Lung microvascular endothelial cell (primary cell): ENCODE measurements at regions not wholly inside any gene's neighbourhood (a gene's known extent, or its start where the extent isn't known, plus 50 kb on each side); places are given as distances from the start of the nearest gene placed in this dataset.

ENCODE experiments used
- DNase-seq, 2 donors: peaks; one replicate each; pipeline versions ENCODE4 v3.0.0 to v3.0.0-alpha.2; 2010; ENCODE audit warnings: low read depth in 2 of 2

GRCh38 chr12:76220980-76221379 lies 127.2 kb downstream of the BBS10 start:
- peak in 1 of 2 donors; percentile 37 for DNase-seq

GRCh38 chr12:76219806-76220205 lies 128.4 kb downstream of the BBS10 start:
- DNase-seq, result peak; percentile 27 to 37

- peak in 1 of 2 donors; percentile 16 for DNase-seq
These were observed 131.4 kb downstream of the BBS10 start for GRCh38 chr12:76216585-76217472.

- no peak for DNase-seq
These were observed 123.6 kb upstream of the NAP1L1 start for GRCh38 chr12:76208129-76208528.

GRCh38 chr12:76206677-76207072 lies 122.2 kb upstream of the NAP1L1 start:
- DNase-seq, result no peak

GRCh38 chr12:76206039-76206676 lies 121.7 kb upstream of the NAP1L1 start:
- DNase-seq, result no peak

GRCh38 chr12:76202621-76203020 lies 118.1 kb upstream of the NAP1L1 start:
- DNase-seq, result no peak

GRCh38 chr12:76201758-76202157 lies 117.3 kb upstream of the NAP1L1 start:
- no peak for DNase-seq

GRCh38 chr12:76201316-76201715 lies 116.8 kb upstream of the NAP1L1 start:
- DNase-seq, result peak in 1 of 2 donors; percentile 8

GRCh38 chr12:76199808-76200207 lies 115.3 kb upstream of the NAP1L1 start:
- peak; percentile 38 to 61 for DNase-seq

- no peak for DNase-seq
These were observed 114.4 kb upstream of the NAP1L1 start for GRCh38 chr12:76198839-76199238.

- peak in 1 of 2 donors; percentile 55 for DNase-seq
These were observed 112.8 kb upstream of the NAP1L1 start for GRCh38 chr12:76197283-76197682.

GRCh38 chr12:76195920-76196319 lies 111.4 kb upstream of the NAP1L1 start:
- DNase-seq, result no peak

- DNase-seq, result no peak
These were observed 110.2 kb upstream of the NAP1L1 start for GRCh38 chr12:76194724-76195123.

- no peak for DNase-seq
These were observed 109.5 kb upstream of the NAP1L1 start for GRCh38 chr12:76193961-76194360.

GRCh38 chr12:76192416-76192815 lies 107.9 kb upstream of the NAP1L1 start:
- no peak for DNase-seq

GRCh38 chr12:76190299-76190698 lies 105.8 kb upstream of the NAP1L1 start:
- no peak for DNase-seq

- DNase-seq, result no peak
These were observed 105.4 kb upstream of the NAP1L1 start for GRCh38 chr12:76189851-76190250.

GRCh38 chr12:76187177-76187576 lies 102.7 kb upstream of the NAP1L1 start:
- no peak for DNase-seq

- no peak for DNase-seq
These were observed 101.8 kb upstream of the NAP1L1 start for GRCh38 chr12:76186131-76186906.

- peak; percentile 77 to 98 for DNase-seq
These were observed 99.1 kb upstream of the NAP1L1 start for GRCh38 chr12:76183459-76184186.
